Endothelial cell of umbilical vein (primary cell): ENCODE measurements at regions not wholly inside any gene's neighbourhood (a gene's known extent, or its start where the extent isn't known, plus 50 kb on each side); places are given as distances from the start of the nearest gene placed in this dataset.

Experiments
- BruUV-seq: library from RNA; stranded (reverse); fragments of 400-500 nt; replicated peaks from 2 replicates; lab custom pipeline; 2021; lab: Mats Ljungman, UMichigan
- CTCF ChIA-PET: fragments of 300-600, 350-600 bp; sonication (Branson Sonifier 250); formaldehyde crosslinking; loops from one replicate; lab custom pipeline; 2021; ENCODE audit warnings: antibody characterized with exemption, inconsistent platforms; lab: Charles Lee
- POLR2A ChIA-PET: fragments of 300-600, 350-600 bp; sonication (Branson Sonifier 250); formaldehyde crosslinking; loops from one replicate; lab custom pipeline; 2021; ENCODE audit warnings: antibody characterized with exemption, inconsistent platforms; lab: Charles Lee
- DNase-seq: peaks from one replicate; pipeline ENCODE4 v3.0.0-alpha.2; 2011; ENCODE audit warnings: low read depth, low spot score
- FAIRE-seq: peaks from 2 replicates; lab custom pipeline; 2011; peaks lifted over from hg19 to GRCh38; lab: Jason Lieb, UNC
- H2AFZ ChIP-seq: 2 replicates; pipeline ENCODE4 v1.6.0; 2012; ENCODE audit warnings: low read depth, low read length, control low read depth, inconsistent platforms
- H3K27ac ChIP-seq: 2 replicates; pipeline ENCODE4 v1.5.1; 2011; ENCODE audit warnings: low read depth, mild to moderate bottlenecking, control low read depth, low read length, moderate library complexity; ENCODE audit not compliant: insufficient read depth
- H3K27me3 ChIP-seq, 2 experiments: 2 replicates each; pipeline versions ENCODE4 v1.6.0 to v1.6.1; 2011; ENCODE audit warnings: low read length in 2 of 2, mixed read lengths in 1 of 2; ENCODE audit not compliant: control insufficient read depth in 2 of 2, insufficient read depth in 2 of 2
- H3K36me3 ChIP-seq, 2 experiments: 2 replicates in 1 of 2; 3 replicates in 1 of 2; pipeline ENCODE4 v1.5.1; 2011; ENCODE audit warnings: low read length in 2 of 2, mild to moderate bottlenecking in 1 of 2, moderate library complexity in 1 of 2; ENCODE audit not compliant: control insufficient read depth in 2 of 2, insufficient read depth in 2 of 2; ENCODE audit errors: extremely low read depth in 1 of 2
- H3K4me1 ChIP-seq: 3 replicates; pipeline ENCODE4 v1.5.1; 2011; ENCODE audit warnings: mild to moderate bottlenecking, low read length; ENCODE audit not compliant: control insufficient read depth, insufficient read depth; ENCODE audit errors: extremely low read depth
- H3K4me2 ChIP-seq: 2 replicates; pipeline ENCODE4 v1.6.1; 2011; ENCODE audit warnings: low read length, control low read depth, mixed read lengths; ENCODE audit not compliant: insufficient read depth
- H3K4me3 ChIP-seq, 3 experiments: fragments of 200-600 bp in 1 of 3; sonication (generic), shearing (Covaris generic) in 1 of 3; replicated peaks in 1 of 3; 2 replicates each; pipeline ENCODE4 v1.5.1; 2011 to 2016; ENCODE audit warnings: control low read depth in 3 of 3, low read length in 3 of 3, mild to moderate bottlenecking in 2 of 3, inconsistent platforms in 1 of 3, low read depth in 1 of 3, moderate library complexity in 1 of 3; ENCODE audit not compliant: insufficient read depth in 1 of 3
- H3K79me2 ChIP-seq: 2 replicates; pipeline ENCODE4 v1.6.0; 2012; ENCODE audit warnings: low read length, inconsistent platforms; ENCODE audit not compliant: control insufficient read depth, insufficient read depth
- H3K9ac ChIP-seq: replicated peaks from 2 replicates; pipeline ENCODE3; 2011; ENCODE audit warnings: low read length, control low read depth; ENCODE audit not compliant: insufficient read depth; ENCODE audit errors: extremely low read depth
- H3K9me1 ChIP-seq: replicated peaks from 3 replicates; pipeline ENCODE4 v1.6.0; 2011; ENCODE audit warnings: mild to moderate bottlenecking, low read length; ENCODE audit not compliant: control insufficient read depth, insufficient read depth; ENCODE audit errors: extremely low read depth
- H3K9me3 ChIP-seq: replicated peaks from 2 replicates; pipeline ENCODE4 v1.5.1; 2012; ENCODE audit warnings: low read length, inconsistent platforms; ENCODE audit not compliant: control insufficient read depth, insufficient read depth
- H4K20me1 ChIP-seq: replicated peaks from 2 replicates; pipeline ENCODE3; 2011; ENCODE audit warnings: mild to moderate bottlenecking, low read length; ENCODE audit not compliant: control insufficient read depth, insufficient read depth; ENCODE audit errors: extremely low read depth
- EZH2 ChIP-seq: IDR thresholded peaks from 2 replicates; pipeline ENCODE4 v1.6.1; 2012; ENCODE audit warnings: borderline replicate concordance, low read depth, mild to moderate bottlenecking, moderate library complexity, low read length, inconsistent platforms; ENCODE audit not compliant: severe bottlenecking
- FOS ChIP-seq: IDR thresholded peaks from 2 replicates; pipeline ENCODE4 v1.6.1; 2011; ENCODE audit warnings: mild to moderate bottlenecking, low read length, moderate library complexity, borderline replicate concordance; ENCODE audit not compliant: insufficient read depth
- GATA2 ChIP-seq: IDR thresholded peaks from 2 replicates; pipeline ENCODE4 v1.7.0; 2011; ENCODE audit warnings: low read depth, mild to moderate bottlenecking, moderate library complexity, mixed read lengths, low read length; ENCODE audit not compliant: insufficient read length, insufficient read depth
- JUN ChIP-seq: IDR thresholded peaks from 2 replicates; pipeline ENCODE4 v1.6.1; 2011; ENCODE audit warnings: borderline replicate concordance, low read depth; ENCODE audit not compliant: insufficient read length, insufficient read depth
- MYC ChIP-seq: IDR thresholded peaks from one replicate; pipeline ENCODE4 v1.6.1; 2011; ENCODE audit warnings: mild to moderate bottlenecking, low read depth, low read length
- POLR2A ChIP-seq: IDR thresholded peaks from 2 replicates; pipeline ENCODE4 v1.6.1; 2012; ENCODE audit warnings: low read depth, mild to moderate bottlenecking, control low read depth, low read length
- POLR2AphosphoS5 ChIP-seq: IDR thresholded peaks from 2 replicates; pipeline ENCODE4 v1.6.1; 2012; ENCODE audit warnings: low read depth, mild to moderate bottlenecking, control low read depth, low read length, moderate library complexity; ENCODE audit not compliant: insufficient read depth
- dilution Hi-C: fragments of 300-500 bp; cut with MboI; formaldehyde crosslinking; loops from one replicate; pipeline ENCODE4 v1.15.0; 2019; ENCODE audit warnings: low sequenced_read_pairs; ENCODE audit not compliant: extremely low pct_ligation_motif_present
- intact Hi-C: fragments of 100-400 bp; cut with micrococcal nuclease; formaldehyde crosslinking; loops from one replicate; pipeline ENCODE4 v1.10.0; 2022
- TF ChIP-seq, protein P1 (sequence below): IDR thresholded peaks from 2 replicates; pipeline ENCODE4 v1.6.1; 2011; ENCODE audit not compliant: insufficient read depth, insufficient read length
- TF ChIP-seq, protein P2 (sequence below), 2 donors: IDR thresholded peaks; 1 replicate in 1 of 2; 2 replicates in 1 of 2; pipeline ENCODE4 v1.5.1; 2011; ENCODE audit warnings: low read length in 2 of 2, mild to moderate bottlenecking in 2 of 2, moderate library complexity in 2 of 2, control low read depth in 1 of 2, inconsistent platforms in 1 of 2, low read depth in 1 of 2; ENCODE audit not compliant: insufficient read depth in 1 of 2; ENCODE audit errors: extremely low read depth in 1 of 2

DNA sequence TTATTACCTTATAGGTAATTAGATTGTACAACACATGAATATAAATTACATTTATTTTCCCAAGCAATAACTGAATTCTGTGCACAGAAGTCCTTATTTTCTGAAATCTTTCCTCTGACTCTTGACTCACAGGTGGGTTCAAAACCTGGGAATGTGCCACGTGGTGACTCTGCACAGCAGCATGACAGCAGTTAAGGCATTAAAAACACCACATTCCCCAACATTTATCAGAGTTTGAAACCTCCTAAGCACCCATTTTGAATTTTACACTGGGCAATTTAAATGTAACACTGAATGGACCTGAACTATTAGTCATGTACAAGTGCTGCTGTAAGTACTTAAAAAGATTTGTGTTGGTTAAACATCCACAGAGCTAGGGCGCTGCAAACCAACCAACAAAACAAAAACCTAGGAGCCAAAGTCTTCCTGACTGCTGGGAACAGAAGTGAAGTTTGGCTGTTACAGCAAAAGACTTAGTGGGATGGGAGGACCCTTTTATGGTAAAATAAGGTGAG lies 480.6 kb upstream of the CXADR start:
- no peak for TF ChIP-seq POLR2A
- TF ChIP-seq POLR2AphosphoS5: no peak
- TF ChIP-seq, protein P1, sequence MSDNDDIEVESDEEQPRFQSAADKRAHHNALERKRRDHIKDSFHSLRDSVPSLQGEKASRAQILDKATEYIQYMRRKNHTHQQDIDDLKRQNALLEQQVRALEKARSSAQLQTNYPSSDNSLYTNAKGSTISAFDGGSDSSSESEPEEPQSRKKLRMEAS: no peak
- TF ChIP-seq, protein P2, sequence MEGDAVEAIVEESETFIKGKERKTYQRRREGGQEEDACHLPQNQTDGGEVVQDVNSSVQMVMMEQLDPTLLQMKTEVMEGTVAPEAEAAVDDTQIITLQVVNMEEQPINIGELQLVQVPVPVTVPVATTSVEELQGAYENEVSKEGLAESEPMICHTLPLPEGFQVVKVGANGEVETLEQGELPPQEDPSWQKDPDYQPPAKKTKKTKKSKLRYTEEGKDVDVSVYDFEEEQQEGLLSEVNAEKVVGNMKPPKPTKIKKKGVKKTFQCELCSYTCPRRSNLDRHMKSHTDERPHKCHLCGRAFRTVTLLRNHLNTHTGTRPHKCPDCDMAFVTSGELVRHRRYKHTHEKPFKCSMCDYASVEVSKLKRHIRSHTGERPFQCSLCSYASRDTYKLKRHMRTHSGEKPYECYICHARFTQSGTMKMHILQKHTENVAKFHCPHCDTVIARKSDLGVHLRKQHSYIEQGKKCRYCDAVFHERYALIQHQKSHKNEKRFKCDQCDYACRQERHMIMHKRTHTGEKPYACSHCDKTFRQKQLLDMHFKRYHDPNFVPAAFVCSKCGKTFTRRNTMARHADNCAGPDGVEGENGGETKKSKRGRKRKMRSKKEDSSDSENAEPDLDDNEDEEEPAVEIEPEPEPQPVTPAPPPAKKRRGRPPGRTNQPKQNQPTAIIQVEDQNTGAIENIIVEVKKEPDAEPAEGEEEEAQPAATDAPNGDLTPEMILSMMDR (IDR thresholded peaks at IDR 0.05; ENCODE audit: extremely low read depth in 1 of 2, insufficient read depth in 1 of 2, low read depth in 1 of 2, low read length in 2 of 2): no peak
- TF ChIP-seq MYC: no peak
- no peak for TF ChIP-seq GATA2
- TF ChIP-seq JUN: no peak
- TF ChIP-seq FOS: no peak
- no peak for TF ChIP-seq EZH2
- H3K27ac ChIP-seq: no peak overlapping the region
- CTCF ChIA-PET: no interaction called here
- no peaks in the 10 kb centered on the region for H3K27me3 ChIP-seq
- dilution Hi-C loops: no loop called here
- no peaks in the 10 kb centered on the region for H3K9me3 ChIP-seq
- no peak for DNase-seq
- no peak overlapping the region for H3K9ac ChIP-seq
- FAIRE-seq: no peak
- no peak overlapping the region for H3K4me3 ChIP-seq
- no TSS peak for BruUV-seq
- no peak overlapping the region for H3K4me2 ChIP-seq
- H3K4me1 ChIP-seq: no peaks in the 10 kb centered on the region
- no peaks in the 10 kb centered on the region for H4K20me1 ChIP-seq
- intact Hi-C loops: no loop called here
- no peaks in the 10 kb centered on the region for H3K79me2 ChIP-seq
- H3K36me3 ChIP-seq: no peaks in the 10 kb centered on the region
- no peak overlapping the region for H2AFZ ChIP-seq
- POLR2A ChIA-PET: no interaction called here
- no peaks in the 10 kb centered on the region for H3K9me1 ChIP-seq
